ENCODE measurements at regions not wholly inside any gene's neighbourhood (a gene's known extent, or its start where the extent isn't known, plus 50 kb on each side); places are given as distances from the start of the nearest gene placed in this dataset.

GRCh38 chr13:65307056-65307455, 1923.1 kb downstream of the PCDH9 start:
- Histone ChIP-seq H3K79me2 (ENCODE audit: insufficient read depth, low read length) (no peaks in the 10 kb centered on the region), H3K9ac (ENCODE audit: insufficient read depth, low read depth, low read length) (no peak overlapping the region), H4K20me1 (ENCODE audit: insufficient read depth, low read length) (no peaks in the 10 kb centered on the region), H3K27me3 (ENCODE audit: control insufficient read depth in 1 of 2, insufficient read depth in 2 of 2, low read length in 2 of 2) (no peaks in the 10 kb centered on the region; a peak in 1 of 5 replicates), H2AFZ (ENCODE audit: low read length) (no peak overlapping the region), H3K4me1 (ENCODE audit: insufficient read depth, low read length) (no peaks in the 10 kb centered on the region), H3K9me3 (ENCODE audit: low read length) (no peaks in the 10 kb centered on the region), H3K4me2 (ENCODE audit: low read depth, low read length) (no peak overlapping the region), H3K4me3 (replicated peaks in 1 of 3; ENCODE audit: insufficient read depth in 1 of 3, low read depth in 2 of 3, low read length in 3 of 3) (no peak overlapping the region), H3K36me3 (replicated peaks in 1 of 2; ENCODE audit: control insufficient read depth in 1 of 2, insufficient read depth in 2 of 2, low read length in 2 of 2) (no peaks in the 10 kb centered on the region), H3K27ac (ENCODE audit: extremely low read length, insufficient read depth, low read length) (no peak overlapping the region)
- no peak for DNase-seq (ENCODE audit: low spot score)
- ChIA-PET CTCF (ENCODE audit: low intra/inter-chr PET ratio, low total read pairs) (no interaction called here), POLR2A (no interaction called here)
- WGBS (ENCODE audit: low lambda C conversion rate), result 4% methylated on average over 1 of the region's 1 CpG
- in situ Hi-C loops (cut with HindIII; ENCODE audit: extremely low pct_ligation_motif_present, low pct_unique_long_range_greater_than_20kb), result no loop called here
- no peak for ATAC-seq
- BruUV-seq (replicated peaks), result no TSS peak
- intact Hi-C loops (cut with micrococcal nuclease; ENCODE audit: unreplicated experiment), result no loop called here
- no peak for FAIRE-seq
- no peak for TF ChIP-seq EZH2 (conservative IDR thresholded peaks at IDR 0.05; ENCODE audit: low read depth, low read length)
- no peak for TF ChIP-seq BCL3 (CRISPR knock-in tag; IDR thresholded peaks at IDR 0.05)
- TF ChIP-seq SIX4 (CRISPR knock-in tag; IDR thresholded peaks at IDR 0.05), result no peak
- TF ChIP-seq, protein P1, sequence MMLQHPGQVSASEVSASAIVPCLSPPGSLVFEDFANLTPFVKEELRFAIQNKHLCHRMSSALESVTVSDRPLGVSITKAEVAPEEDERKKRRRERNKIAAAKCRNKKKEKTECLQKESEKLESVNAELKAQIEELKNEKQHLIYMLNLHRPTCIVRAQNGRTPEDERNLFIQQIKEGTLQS (CRISPR knock-in tag; IDR thresholded peaks at IDR 0.05), result no peak
- TF ChIP-seq SMARCC2 (IDR thresholded peaks at IDR 0.05), result no peak
- TF ChIP-seq ZNF143 (CRISPR knock-in tag; IDR thresholded peaks at IDR 0.05), result no peak

- no peak for DNase-seq (ENCODE audit: low spot score)
- no peaks in the 10 kb centered on the region for H3K4me1 ChIP-seq (ENCODE audit: insufficient read depth, low read length)
- intact Hi-C loops (cut with micrococcal nuclease; ENCODE audit: unreplicated experiment), result no loop called here
These were observed 1927.4 kb downstream of the PCDH9 start for GRCh38 chr13:65302691-65303090.

More at GRCh38 chr13:65302691-65303090, 1927.4 kb downstream of the PCDH9 start:
- no peak overlapping the region for H2AFZ ChIP-seq (ENCODE audit: low read length)
- ChIA-PET CTCF (ENCODE audit: low intra/inter-chr PET ratio, low total read pairs) (no interaction called here), POLR2A (no interaction called here)
- H3K4me3 ChIP-seq (replicated peaks in 1 of 3; ENCODE audit: insufficient read depth in 1 of 3, low read depth in 2 of 3, low read length in 3 of 3), result no peak overlapping the region
- BruUV-seq (replicated peaks), result no TSS peak
- H3K4me2 ChIP-seq (ENCODE audit: low read depth, low read length), result no peak overlapping the region
- no peaks in the 10 kb centered on the region for H3K36me3 ChIP-seq (replicated peaks in 1 of 2; ENCODE audit: control insufficient read depth in 1 of 2, insufficient read depth in 2 of 2, low read length in 2 of 2)
- H3K9ac ChIP-seq (ENCODE audit: insufficient read depth, low read depth, low read length), result no peak overlapping the region
- no peaks in the 10 kb centered on the region for H3K9me3 ChIP-seq (ENCODE audit: low read length)
- no peaks in the 10 kb centered on the region for H4K20me1 ChIP-seq (ENCODE audit: insufficient read depth, low read length)
- H3K27me3 ChIP-seq (ENCODE audit: control insufficient read depth in 1 of 2, insufficient read depth in 2 of 2, low read length in 2 of 2), result no peaks in the 10 kb centered on the region; a peak in 1 of 5 replicates
- ATAC-seq, result no peak
- H3K27ac ChIP-seq (ENCODE audit: extremely low read length, insufficient read depth, low read length), result no peak overlapping the region
- no peaks in the 10 kb centered on the region for H3K79me2 ChIP-seq (ENCODE audit: insufficient read depth, low read length)
- in situ Hi-C loops (cut with HindIII; ENCODE audit: extremely low pct_ligation_motif_present, low pct_unique_long_range_greater_than_20kb), result no loop called here
- TF ChIP-seq THYN1 (CRISPR knock-in tag; IDR thresholded peaks at IDR 0.05; ENCODE audit: borderline replicate concordance, low read depth) (no peak), THAP8 (CRISPR knock-in tag; IDR thresholded peaks at IDR 0.05; ENCODE audit: borderline replicate concordance) (no peak), ZKSCAN1 (IDR thresholded peaks at IDR 0.05; ENCODE audit: low read length) (no peak), ZNF513 (CRISPR knock-in tag; conservative IDR thresholded peaks at IDR 0.05) (no peak), ZNF703 (CRISPR knock-in tag; IDR thresholded peaks at IDR 0.05; ENCODE audit: borderline replicate concordance) (no peak)
- TF ChIP-seq, protein P2, sequence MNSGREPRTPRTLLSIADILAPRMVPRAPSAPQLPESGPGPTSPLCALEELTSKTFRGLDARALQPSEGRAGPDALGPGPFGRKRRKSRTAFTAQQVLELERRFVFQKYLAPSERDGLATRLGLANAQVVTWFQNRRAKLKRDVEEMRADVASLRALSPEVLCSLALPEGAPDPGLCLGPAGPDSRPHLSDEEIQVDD (CRISPR knock-in tag; IDR thresholded peaks at IDR 0.05; ENCODE audit: borderline replicate concordance), result no peak
- TF ChIP-seq, protein P3, sequence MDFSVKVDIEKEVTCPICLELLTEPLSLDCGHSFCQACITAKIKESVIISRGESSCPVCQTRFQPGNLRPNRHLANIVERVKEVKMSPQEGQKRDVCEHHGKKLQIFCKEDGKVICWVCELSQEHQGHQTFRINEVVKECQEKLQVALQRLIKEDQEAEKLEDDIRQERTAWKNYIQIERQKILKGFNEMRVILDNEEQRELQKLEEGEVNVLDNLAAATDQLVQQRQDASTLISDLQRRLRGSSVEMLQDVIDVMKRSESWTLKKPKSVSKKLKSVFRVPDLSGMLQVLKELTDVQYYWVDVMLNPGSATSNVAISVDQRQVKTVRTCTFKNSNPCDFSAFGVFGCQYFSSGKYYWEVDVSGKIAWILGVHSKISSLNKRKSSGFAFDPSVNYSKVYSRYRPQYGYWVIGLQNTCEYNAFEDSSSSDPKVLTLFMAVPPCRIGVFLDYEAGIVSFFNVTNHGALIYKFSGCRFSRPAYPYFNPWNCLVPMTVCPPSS (IDR thresholded peaks at IDR 0.05), result no peak
- no peak for FAIRE-seq
- 11% methylated on average over 3 of the region's 3 CpGs for WGBS (ENCODE audit: low lambda C conversion rate)
